Fibroblast of lung (primary cell): ENCODE measurements at regions not wholly inside any gene's neighbourhood (a gene's known extent, or its start where the extent isn't known, plus 50 kb on each side); places are given as distances from the start of the nearest gene placed in this dataset.

Experiments used
- DNase-seq, 2 donors: peaks; one replicate each; pipeline versions ENCODE4 v3.0.0 to v3.0.0-alpha.2; 2010; ENCODE audit warnings: low read depth in 2 of 2
- H2AFZ ChIP-seq: 2 replicates; pipeline ENCODE4 v1.5.1; 2012; ENCODE audit warnings: low read length, control low read depth, inconsistent platforms
- H3K27ac ChIP-seq: 2 replicates; pipeline ENCODE4 v1.5.1; 2011; ENCODE audit warnings: low read length, control low read depth; ENCODE audit not compliant: insufficient read depth
- H3K27me3 ChIP-seq: 2 replicates; pipeline ENCODE4 v1.5.1; 2011; ENCODE audit warnings: mild to moderate bottlenecking, low read length; ENCODE audit not compliant: control insufficient read depth, insufficient read depth
- H3K36me3 ChIP-seq: 2 replicates; pipeline ENCODE4 v1.5.1; 2011; ENCODE audit warnings: low read length; ENCODE audit not compliant: control insufficient read depth, insufficient read depth
- H3K4me1 ChIP-seq: 2 replicates; pipeline ENCODE4 v1.5.1; 2011; ENCODE audit warnings: low read length; ENCODE audit not compliant: control insufficient read depth, insufficient read depth; ENCODE audit errors: extremely low read depth
- H3K4me2 ChIP-seq: 2 replicates; pipeline ENCODE4 v1.5.1; 2011; ENCODE audit warnings: low read length, control low read depth; ENCODE audit not compliant: insufficient read depth; ENCODE audit errors: extremely low read depth
- H3K4me3 ChIP-seq, 4 experiments: fragments of 200-600 bp in 1 of 4; sonication (generic) in 1 of 4; replicated peaks in 1 of 4; 2 replicates each; pipeline ENCODE4 v1.5.1; 2011 to 2016; ENCODE audit warnings: low read length in 4 of 4, low read depth in 3 of 4, mild to moderate bottlenecking in 3 of 4, control low read depth in 2 of 4, inconsistent platforms in 1 of 4, mixed read lengths in 1 of 4; ENCODE audit not compliant: insufficient read depth in 1 of 4; ENCODE audit errors: control extremely low read depth in 1 of 4
- H3K79me2 ChIP-seq: 2 replicates; pipeline ENCODE4 v1.5.1; 2012; ENCODE audit warnings: mild to moderate bottlenecking, low read length, inconsistent platforms; ENCODE audit not compliant: control insufficient read depth, insufficient read depth
- H3K9ac ChIP-seq: 2 replicates; pipeline ENCODE4 v1.5.1; 2011; ENCODE audit warnings: mild to moderate bottlenecking, low read length, control low read depth; ENCODE audit not compliant: insufficient read depth
- H3K9me3 ChIP-seq: 2 replicates; pipeline ENCODE4 v1.5.1; 2012; ENCODE audit warnings: low read depth, low read length; ENCODE audit not compliant: control insufficient read depth, insufficient read depth
- H4K20me1 ChIP-seq: 2 replicates; pipeline ENCODE4 v1.5.1; 2011; ENCODE audit warnings: low read length; ENCODE audit not compliant: control insufficient read depth, insufficient read depth; ENCODE audit errors: extremely low read depth
- EZH2 ChIP-seq: IDR thresholded peaks from 2 replicates; pipeline ENCODE4 v1.5.1; 2012; ENCODE audit warnings: low read length, control low read depth, mild to moderate bottlenecking; ENCODE audit errors: missing control alignments
- TF ChIP-seq, protein P1 (sequence below), 2 donors: IDR thresholded peaks in 1 of 2; conservative IDR thresholded peaks in 1 of 2; 1 replicate in 1 of 2; 2 replicates in 1 of 2; pipeline ENCODE4 v1.5.1; 2011 to 2012; ENCODE audit warnings: low read length in 2 of 2, control low read depth in 1 of 2, inconsistent platforms in 1 of 2, low read depth in 1 of 2, mild to moderate bottlenecking in 1 of 2

DNA sequence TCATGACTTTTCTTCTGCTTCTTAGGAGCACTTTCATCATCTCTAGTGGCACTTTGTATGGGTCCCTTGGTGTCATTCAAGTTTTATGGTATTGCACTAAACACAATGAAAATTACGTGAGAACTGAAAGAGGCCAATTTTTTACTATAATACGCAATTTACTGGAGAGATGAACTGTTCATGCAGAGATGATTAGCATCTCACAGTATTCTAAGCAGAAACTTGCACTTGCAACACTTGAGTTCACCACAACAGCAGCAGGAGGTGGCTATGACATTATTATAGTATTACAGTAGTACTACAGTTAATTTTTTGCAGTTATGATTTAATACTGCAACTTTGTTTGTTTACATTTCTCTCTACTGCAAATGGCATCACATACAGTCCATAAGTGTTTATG lies 793.1 kb upstream of the CRIM1 start:
- Histone ChIP-seq H4K20me1 (no peaks in the 10 kb centered on the region), H3K4me3 (no peak overlapping the region), H3K79me2 (no peaks in the 10 kb centered on the region), H3K4me1 (no peaks in the 10 kb centered on the region), H3K27me3 (no peaks in the 10 kb centered on the region), H3K36me3 (no peaks in the 10 kb centered on the region), H3K9me3 (no peaks in the 10 kb centered on the region), H3K4me2 (no peak overlapping the region), H2AFZ (no peak overlapping the region), H3K9ac (no peak overlapping the region), H3K27ac (no peak overlapping the region)
- TF ChIP-seq, protein P1, sequence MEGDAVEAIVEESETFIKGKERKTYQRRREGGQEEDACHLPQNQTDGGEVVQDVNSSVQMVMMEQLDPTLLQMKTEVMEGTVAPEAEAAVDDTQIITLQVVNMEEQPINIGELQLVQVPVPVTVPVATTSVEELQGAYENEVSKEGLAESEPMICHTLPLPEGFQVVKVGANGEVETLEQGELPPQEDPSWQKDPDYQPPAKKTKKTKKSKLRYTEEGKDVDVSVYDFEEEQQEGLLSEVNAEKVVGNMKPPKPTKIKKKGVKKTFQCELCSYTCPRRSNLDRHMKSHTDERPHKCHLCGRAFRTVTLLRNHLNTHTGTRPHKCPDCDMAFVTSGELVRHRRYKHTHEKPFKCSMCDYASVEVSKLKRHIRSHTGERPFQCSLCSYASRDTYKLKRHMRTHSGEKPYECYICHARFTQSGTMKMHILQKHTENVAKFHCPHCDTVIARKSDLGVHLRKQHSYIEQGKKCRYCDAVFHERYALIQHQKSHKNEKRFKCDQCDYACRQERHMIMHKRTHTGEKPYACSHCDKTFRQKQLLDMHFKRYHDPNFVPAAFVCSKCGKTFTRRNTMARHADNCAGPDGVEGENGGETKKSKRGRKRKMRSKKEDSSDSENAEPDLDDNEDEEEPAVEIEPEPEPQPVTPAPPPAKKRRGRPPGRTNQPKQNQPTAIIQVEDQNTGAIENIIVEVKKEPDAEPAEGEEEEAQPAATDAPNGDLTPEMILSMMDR (conservative IDR thresholded peaks at IDR 0.05 in 1 of 2, IDR thresholded peaks at IDR 0.05 in 1 of 2; ENCODE audit: low read depth in 1 of 2, low read length in 2 of 2) = no peak
- TF ChIP-seq EZH2 = no peak
- no peak for DNase-seq

- no peak overlapping the region for H3K4me3 ChIP-seq
- H3K27ac ChIP-seq = no peak overlapping the region
- H3K27me3 ChIP-seq = no peaks in the 10 kb centered on the region
- no peaks in the 10 kb centered on the region for H3K9me3 ChIP-seq
- TF ChIP-seq EZH2 = no peak
- TF ChIP-seq, protein P1 (conservative IDR thresholded peaks at IDR 0.05 in 1 of 2, IDR thresholded peaks at IDR 0.05 in 1 of 2; ENCODE audit: low read depth in 1 of 2, low read length in 2 of 2) = no peak
- peak; percentile 0 to 84 for DNase-seq
- no peaks in the 10 kb centered on the region for H3K36me3 ChIP-seq
- no peaks in the 10 kb centered on the region for H3K4me1 ChIP-seq
- no peak overlapping the region for H2AFZ ChIP-seq
- H3K79me2 ChIP-seq = no peaks in the 10 kb centered on the region
- no peak overlapping the region for H3K9ac ChIP-seq
- no peak overlapping the region for H3K4me2 ChIP-seq
- no peaks in the 10 kb centered on the region for H4K20me1 ChIP-seq
These were observed 807.4 kb upstream of the CRIM1 start for GRCh38 chr2:35548171-35548570.

DNA sequence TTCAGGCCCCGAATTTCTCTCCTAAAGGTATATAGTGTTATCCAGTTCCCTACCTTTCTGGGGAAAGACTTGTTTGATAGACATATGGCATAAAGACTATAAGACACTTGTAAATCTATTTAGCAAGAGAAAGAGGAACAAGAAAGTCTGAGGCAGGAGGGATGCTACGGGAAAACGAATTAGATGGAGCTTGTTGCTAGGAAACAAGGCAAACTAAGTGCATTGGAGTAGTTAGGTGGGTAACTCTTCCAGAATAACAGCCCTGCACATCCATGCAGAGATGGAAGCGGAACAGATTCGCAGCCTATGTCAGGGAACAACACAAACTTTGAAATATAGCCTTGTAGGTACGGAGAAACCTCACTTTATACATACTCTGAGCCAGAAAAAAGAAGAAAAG lies 810.3 kb upstream of the CRIM1 start:
- Histone ChIP-seq H3K79me2 (no peaks in the 10 kb centered on the region), H3K4me1 (no peaks in the 10 kb centered on the region), H3K9me3 (no peaks in the 10 kb centered on the region), H4K20me1 (no peaks in the 10 kb centered on the region), H2AFZ (no peak overlapping the region), H3K9ac (no peak overlapping the region), H3K36me3 (no peaks in the 10 kb centered on the region), H3K4me3 (no peak overlapping the region), H3K27ac (no peak overlapping the region), H3K27me3 (no peaks in the 10 kb centered on the region), H3K4me2 (no peak overlapping the region)
- no peak for DNase-seq
- TF ChIP-seq, protein P1 (conservative IDR thresholded peaks at IDR 0.05 in 1 of 2, IDR thresholded peaks at IDR 0.05 in 1 of 2; ENCODE audit: low read depth in 1 of 2, low read length in 2 of 2) = no peak
- TF ChIP-seq EZH2 = no peak
